HEK293 (cell line): ENCODE measurements at regions not wholly inside any gene's neighbourhood (a gene's known extent, or its start where the extent isn't known, plus 50 kb on each side); places are given as distances from the start of the nearest gene placed in this dataset.

ENCODE experiments used
- CTCF ChIP-seq: fragments of 450-650 bp; formaldehyde crosslinking; IDR thresholded peaks from 2 replicates; pipeline ENCODE4 v1.5.1; 2016; ENCODE audit warnings: missing biosample characterization, missing genetic modification characterization
- PATZ1 ChIP-seq: fragments of 450-650 bp; formaldehyde crosslinking; IDR thresholded peaks from 2 replicates; pipeline ENCODE4 v1.5.1; 2016; ENCODE audit warnings: missing biosample characterization, missing genetic modification characterization
- ZFP37 ChIP-seq: fragments of 450-650 bp; formaldehyde crosslinking; IDR thresholded peaks from 2 replicates; pipeline ENCODE4 v1.5.1; 2016; ENCODE audit warnings: missing biosample characterization, missing genetic modification characterization
- ZNF274 ChIP-seq, 2 experiments: fragments of 200-500 bp in 1 of 2; fragments of 450-650 bp in 1 of 2; sonication (Bioruptor generic) in 1 of 2; formaldehyde crosslinking in 1 of 2; IDR thresholded peaks; 2 replicates each; pipeline versions ENCODE4 v1.5.1 to v1.6.1; 2014 to 2016; ENCODE audit warnings: borderline replicate concordance in 1 of 2, inconsistent platforms in 1 of 2, low read length in 1 of 2, missing biosample characterization in 1 of 2, missing genetic modification characterization in 1 of 2
- ZNF768 ChIP-seq: fragments of 450-650 bp; formaldehyde crosslinking; IDR thresholded peaks from 2 replicates; pipeline ENCODE4 v1.5.1; 2018; ENCODE audit warnings: missing biosample characterization, mild to moderate bottlenecking, missing genetic modification characterization

GRCh38 chr21:36254106-36254941, 65.7 kb upstream of the MORC3 start:
- TF ChIP-seq PATZ1 (tag by site-specific recombination) = no peak
- no peak for TF ChIP-seq CTCF
- TF ChIP-seq ZNF274 (IDR thresholded peaks at IDR 0.05; ENCODE audit: low read length) = no peak
- no peak for TF ChIP-seq ZNF274 (tag by site-specific recombination; IDR thresholded peaks at IDR 0.05; ENCODE audit: borderline replicate concordance)
- TF ChIP-seq ZNF768 (tag by site-specific recombination) = no peak
- no peak for TF ChIP-seq ZFP37
